GM12873 (cell line): ENCODE measurements at regions not wholly inside any gene's neighbourhood (a gene's known extent, or its start where the extent isn't known, plus 50 kb on each side); places are given as distances from the start of the nearest gene placed in this dataset.

Experiments
- TF ChIP-seq, protein P1 (sequence below): IDR thresholded peaks from 2 replicates; pipeline ENCODE4 v1.5.1; 2012; ENCODE audit warnings: low read depth, mild to moderate bottlenecking, moderate library complexity, low read length, control low read depth; ENCODE audit not compliant: insufficient read depth; ENCODE audit errors: missing control alignments

DNA sequence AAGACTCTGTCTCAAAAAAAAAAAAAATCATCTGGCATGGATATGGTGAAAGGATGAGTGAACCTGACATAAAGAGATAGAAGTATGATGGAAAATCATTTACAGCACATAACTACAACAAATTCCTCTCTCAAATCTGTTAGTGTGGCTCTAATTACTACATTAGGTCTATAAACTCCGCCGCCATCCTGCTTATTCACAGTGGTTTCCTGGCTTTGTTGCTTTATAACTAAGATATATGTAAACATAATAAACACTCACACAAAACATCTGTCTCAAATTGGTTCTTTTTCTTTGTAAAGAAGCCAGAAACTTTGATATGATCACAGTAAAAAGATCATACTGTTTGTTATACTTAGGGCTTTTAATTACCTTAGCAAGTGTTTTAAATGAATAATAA lies 412.6 kb upstream of the FAM98A start:
- TF ChIP-seq, protein P1, sequence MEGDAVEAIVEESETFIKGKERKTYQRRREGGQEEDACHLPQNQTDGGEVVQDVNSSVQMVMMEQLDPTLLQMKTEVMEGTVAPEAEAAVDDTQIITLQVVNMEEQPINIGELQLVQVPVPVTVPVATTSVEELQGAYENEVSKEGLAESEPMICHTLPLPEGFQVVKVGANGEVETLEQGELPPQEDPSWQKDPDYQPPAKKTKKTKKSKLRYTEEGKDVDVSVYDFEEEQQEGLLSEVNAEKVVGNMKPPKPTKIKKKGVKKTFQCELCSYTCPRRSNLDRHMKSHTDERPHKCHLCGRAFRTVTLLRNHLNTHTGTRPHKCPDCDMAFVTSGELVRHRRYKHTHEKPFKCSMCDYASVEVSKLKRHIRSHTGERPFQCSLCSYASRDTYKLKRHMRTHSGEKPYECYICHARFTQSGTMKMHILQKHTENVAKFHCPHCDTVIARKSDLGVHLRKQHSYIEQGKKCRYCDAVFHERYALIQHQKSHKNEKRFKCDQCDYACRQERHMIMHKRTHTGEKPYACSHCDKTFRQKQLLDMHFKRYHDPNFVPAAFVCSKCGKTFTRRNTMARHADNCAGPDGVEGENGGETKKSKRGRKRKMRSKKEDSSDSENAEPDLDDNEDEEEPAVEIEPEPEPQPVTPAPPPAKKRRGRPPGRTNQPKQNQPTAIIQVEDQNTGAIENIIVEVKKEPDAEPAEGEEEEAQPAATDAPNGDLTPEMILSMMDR: no peak

DNA sequence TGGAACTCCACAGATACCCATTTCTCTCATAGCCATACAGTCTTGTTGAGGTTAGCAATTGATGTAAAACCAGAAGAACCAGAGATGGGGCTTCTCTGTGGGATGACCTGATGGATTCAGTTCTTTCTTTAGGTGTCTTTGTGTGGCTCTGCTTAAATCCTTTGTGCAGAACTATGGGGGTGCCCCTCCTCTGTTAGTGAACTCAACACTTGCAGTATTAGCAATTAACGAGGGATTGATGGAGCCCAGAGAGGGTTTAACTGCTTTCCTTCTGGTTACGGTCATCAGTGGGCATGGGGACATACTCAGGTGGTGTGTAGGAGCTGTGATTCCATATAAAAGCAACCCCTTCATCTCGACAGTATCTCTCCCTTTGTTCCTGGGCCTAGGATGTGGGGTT lies 406.8 kb upstream of the FAM98A start:
- TF ChIP-seq, protein P1: no peak

DNA sequence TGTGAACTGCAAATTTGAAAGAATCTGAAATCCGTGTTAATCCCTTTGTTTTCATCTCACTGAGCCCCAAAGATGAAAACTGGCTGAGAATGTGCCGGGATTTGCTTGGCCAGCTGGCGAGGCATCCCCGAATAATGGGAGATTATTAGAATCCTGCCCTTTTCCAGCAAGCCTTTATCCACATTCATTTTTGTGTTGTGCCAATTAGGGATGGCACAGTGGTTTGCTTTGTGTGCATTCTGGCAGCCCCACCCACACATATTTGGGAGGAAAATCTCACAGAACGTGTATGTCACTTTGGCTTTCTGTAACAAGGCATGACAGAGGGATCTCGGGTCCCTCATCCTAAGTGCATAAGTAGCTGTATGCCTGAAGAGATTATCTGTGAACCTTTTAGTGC lies 405.8 kb upstream of the FAM98A start:
- TF ChIP-seq, protein P1: no peak

DNA sequence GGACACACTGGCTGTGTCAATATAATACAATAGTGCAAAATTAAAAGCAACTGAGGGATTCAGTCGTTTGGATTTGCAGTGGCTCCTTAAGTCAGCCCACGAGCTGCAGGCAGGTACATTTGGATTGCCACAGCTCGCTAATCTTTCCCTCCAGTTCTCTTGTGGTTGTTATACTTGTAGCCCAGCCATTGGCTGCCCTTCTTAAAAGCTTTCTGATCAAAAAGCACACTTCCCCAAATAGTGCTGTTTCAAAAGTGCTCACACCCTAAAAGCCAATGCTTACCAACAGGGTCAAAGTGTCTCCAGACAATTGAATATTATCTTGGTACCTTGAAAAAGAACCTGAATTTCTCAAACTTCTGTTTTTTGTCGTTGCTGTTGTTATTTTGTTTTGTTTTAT lies 404.7 kb upstream of the FAM98A start:
- TF ChIP-seq, protein P1: no peak

DNA sequence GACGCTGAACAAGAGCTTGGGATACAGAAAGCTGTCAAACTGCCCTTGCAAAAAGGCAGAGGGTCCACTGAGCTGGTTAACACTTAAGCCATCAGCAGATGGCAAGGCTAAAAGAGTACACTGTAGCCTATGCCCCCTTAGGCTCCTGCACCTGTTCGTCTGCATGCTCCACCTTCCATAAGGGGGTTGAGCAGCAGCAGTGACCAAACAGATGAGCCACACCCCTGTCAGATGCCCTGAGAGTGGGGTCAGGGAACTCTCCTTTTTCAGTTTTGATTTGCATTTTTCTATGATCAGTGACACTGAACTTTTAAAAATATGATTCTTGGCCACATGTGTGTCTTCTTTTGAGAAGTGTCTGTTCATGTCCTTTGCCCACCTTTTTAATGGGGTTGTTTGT lies 402.5 kb upstream of the FAM98A start:
- TF ChIP-seq, protein P1: no peak

DNA sequence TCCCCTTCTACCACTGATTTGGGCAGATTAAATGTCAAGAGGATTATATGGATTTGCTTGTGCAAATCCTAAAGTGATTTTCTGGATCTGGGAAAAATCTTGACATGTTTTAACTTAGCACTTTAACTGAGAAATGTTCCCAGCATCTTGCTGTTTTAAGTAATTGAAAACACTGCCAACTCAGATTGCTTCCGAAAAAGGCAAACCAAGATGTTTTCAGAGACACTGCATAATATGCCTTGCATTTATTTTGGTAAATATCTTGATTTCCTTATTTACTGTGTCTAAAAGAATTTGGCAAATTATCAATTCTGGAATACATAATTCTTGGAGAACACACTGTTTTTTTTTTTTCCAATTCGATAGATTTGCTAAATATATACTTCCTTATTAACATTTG lies 385.0 kb upstream of the FAM98A start:
- TF ChIP-seq, protein P1: no peak

DNA sequence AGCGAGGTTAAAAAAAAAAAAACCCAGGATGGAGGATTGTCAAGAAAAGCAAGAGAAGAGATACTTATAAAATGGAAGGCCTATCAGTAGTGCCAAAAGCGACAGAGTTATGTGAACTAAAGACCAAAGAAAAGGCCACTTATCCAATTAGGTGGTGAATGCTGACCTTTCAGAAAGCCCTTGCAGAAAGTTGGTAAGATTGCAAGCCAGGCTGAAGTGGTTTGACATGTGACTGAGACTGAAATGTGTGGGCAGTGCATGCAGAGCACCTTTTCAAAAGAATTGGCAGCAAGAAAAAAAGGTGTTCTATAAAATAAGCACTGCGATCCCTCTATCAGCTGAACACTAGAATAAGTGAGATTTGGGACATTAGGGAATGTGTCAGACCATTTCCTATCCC lies 379.4 kb upstream of the FAM98A start:
- TF ChIP-seq, protein P1: no peak
